Suppressor macrophage treated with lipopolysaccharide for 4 hours (primary cell): ENCODE measurements at regions not wholly inside any gene's neighbourhood (a gene's known extent, or its start where the extent isn't known, plus 50 kb on each side); places are given as distances from the start of the nearest gene placed in this dataset.
"Not testable (repeated sequence)": the region's sequence is repeated elsewhere in the genome, so short reads cannot be mapped to it uniquely, and the experiment has no call there.

Experiments used
- DNase-seq: peaks from one replicate; pipeline ENCODE4 v3.0.0-alpha.2; 2020

DNA sequence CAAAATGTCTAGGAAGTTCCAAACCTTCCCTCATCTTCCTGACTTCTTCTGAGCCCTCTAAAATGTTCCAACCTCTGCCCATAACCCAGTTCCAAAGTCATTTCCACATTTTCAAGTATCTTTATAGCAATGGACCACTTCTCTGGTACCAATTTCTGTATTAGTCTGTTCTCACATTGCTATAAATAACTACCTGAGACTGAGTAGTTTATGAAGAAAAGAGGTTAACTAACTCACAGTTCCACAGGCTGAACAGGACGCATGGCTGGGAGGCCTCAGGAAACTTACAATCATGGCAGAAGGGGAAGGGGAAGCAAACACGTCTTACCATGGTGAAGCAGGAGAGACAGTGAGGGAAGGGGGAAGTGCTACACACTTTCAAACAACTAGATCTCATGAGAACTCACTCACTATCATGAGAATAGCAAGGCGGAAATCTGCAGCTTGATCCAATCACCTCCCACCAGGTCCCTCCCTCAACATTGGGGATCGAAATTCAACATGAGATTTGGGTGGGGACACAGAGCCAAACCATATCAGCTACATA, 213.2 kb upstream of the MGAT5 start:
- DNase-seq, result not testable (repeated sequence)

GRCh38 chr2:134041877-134042276, 212.0 kb upstream of the MGAT5 start:
- no peak for DNase-seq

DNA sequence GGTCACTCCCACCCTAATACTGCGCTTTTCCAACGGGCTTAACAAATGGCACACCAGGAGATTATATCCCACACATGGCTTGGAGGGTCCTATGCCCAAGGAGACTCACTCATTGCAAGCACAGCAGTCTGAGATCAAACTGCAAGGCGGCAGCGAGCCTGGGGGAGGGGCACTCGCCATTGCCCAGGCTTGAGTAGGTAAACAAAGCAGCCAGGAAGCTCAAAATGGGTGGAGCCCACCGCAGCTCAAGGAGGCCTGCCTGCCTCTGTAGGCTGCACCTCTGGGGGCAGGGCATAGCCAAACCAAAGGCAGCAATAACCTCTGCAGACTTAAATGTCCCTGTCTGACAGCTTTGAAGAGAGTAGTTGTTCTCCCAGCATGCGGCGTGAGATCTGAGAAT, 210.8 kb upstream of the MGAT5 start:
- not testable (repeated sequence) for DNase-seq

DNA sequence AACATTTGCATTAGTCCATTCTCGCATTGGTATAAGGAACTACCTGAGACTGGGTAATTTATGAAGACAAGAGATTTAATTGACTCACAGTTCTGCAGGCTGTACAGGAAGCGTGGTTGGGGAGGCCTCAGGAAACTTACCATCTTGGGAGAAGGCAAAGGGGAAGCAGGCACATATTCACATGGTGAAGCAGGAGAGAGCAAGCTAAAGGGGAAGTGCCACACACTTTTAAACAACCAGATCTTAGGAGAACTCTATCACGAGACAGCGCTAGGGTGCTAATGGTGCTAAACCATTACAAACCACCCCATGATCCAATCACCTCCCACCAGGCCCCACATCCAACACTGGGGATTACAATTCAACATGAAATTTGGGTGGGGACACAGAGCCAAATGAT, 201.7 kb upstream of the MGAT5 start:
- no peak for DNase-seq

- DNase-seq, result no peak
Measured at GRCh38 chr2:134056173-134056572, 197.7 kb upstream of the MGAT5 start.

- not testable (repeated sequence) for DNase-seq
Measured at GRCh38 chr2:134061066-134061465, 192.8 kb upstream of the MGAT5 start.

DNA sequence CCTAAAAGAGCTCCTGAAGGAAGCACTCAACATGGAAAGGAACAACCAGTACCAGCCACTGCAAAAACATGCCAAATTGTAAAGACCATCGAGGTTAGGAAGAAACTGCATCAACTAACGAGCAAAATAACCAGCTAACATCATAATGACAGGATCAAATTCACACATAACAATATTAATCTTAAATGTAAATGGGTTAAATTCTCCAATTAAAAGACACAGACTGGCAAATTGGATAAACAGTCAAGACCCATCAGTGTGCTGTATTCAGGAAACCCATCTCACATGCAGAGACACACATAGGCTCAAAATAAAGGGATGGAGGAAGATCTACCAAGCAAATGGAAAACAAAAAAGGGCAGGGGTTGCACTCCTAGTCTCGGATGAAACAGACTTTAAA, 191.6 kb upstream of the MGAT5 start:
- not testable (repeated sequence) for DNase-seq

DNA sequence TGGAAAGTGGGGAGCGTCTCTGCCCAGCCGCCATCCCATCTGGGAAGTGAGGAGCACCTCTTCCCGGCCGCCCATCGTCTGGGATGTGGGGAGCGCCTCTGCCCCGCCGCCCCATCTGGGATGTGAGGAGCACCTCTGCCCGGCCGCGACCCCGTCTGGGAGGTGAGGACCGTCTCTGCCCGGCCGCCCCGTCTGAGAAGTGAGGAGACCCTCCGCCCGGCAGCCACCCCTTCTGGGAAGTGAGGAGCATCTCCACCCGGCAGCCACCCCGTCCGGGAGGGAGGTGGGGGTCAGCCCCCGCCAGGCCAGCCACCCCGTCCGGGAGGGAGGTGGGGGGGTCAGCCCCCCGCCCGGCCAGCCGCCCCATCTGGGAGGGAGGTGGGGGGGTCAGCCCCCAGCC, 190.0 kb upstream of the MGAT5 start:
- not testable (repeated sequence) for DNase-seq

DNA sequence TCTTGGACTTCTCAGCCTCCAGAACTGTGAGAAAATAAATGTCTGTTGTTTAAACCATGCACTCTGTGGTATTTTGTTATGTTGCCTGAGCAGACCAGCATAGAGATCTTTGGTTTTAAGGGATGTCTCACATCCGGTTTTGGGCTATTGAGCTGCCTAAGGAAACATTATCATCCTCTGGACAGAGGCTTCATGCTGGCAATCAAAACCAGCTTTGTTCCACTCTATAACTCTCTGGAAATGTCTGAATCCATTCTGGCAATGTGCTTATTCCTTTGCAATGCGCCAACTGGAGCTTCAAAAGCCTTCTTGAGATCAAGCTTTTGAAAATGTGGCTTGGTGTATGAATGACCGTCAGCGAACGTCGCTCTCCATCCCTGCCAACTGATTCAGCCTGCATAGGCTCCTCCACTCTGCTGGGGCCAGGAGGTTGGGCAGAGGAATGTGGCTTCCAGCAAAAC, 183.6 kb upstream of the MGAT5 start:
- DNase-seq, result no peak

- no peak for DNase-seq
Measured at GRCh38 chr2:134072341-134072740, 181.5 kb upstream of the MGAT5 start.

DNA sequence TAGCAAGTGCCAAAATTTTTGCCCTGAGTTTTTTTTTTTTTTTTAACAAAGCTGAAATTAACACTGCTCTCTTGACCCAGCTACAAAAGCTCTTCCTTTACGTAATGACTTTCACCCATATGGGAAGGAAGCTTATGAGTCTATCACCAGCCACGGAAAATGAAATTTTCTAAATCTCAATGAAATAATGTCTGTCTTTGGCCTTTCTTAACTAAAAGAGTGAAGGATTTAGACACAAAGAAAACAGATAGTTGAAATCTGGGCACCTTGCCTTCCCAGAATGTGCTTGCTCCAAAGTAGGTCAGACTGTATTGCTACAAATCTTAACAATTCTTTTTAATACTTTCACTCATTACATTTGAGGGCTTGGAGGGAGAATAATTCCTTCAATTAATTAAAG, 180.8 kb upstream of the MGAT5 start:
- DNase-seq, result no peak

DNA sequence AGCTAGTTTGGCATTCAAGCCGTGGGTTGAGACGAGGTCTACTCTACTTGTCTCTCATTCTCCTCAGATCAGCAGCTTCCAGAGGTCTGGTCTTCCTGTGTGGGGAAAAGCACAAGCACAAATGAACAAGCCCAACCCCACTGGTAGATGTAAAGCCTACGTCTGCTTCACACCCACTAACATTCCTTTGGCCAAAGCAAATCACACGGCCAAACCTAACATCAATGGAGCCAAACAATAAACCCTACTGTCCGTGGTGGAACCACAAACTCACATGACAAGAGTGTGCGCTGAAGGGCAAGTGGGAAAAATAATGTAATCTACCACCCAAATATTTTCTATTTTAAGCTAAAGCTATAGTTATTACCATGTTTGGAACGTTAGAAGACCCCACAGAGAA, 179.3 kb upstream of the MGAT5 start:
- DNase-seq, result no peak

- DNase-seq, result no peak
Measured at GRCh38 chr2:134075204-134075603, 178.7 kb upstream of the MGAT5 start.

GRCh38 chr2:134078354-134078753, 175.5 kb upstream of the MGAT5 start:
- no peak for DNase-seq

GRCh38 chr2:134079373-134079772, 174.5 kb upstream of the MGAT5 start:
- peak; percentile 11 for DNase-seq

DNA sequence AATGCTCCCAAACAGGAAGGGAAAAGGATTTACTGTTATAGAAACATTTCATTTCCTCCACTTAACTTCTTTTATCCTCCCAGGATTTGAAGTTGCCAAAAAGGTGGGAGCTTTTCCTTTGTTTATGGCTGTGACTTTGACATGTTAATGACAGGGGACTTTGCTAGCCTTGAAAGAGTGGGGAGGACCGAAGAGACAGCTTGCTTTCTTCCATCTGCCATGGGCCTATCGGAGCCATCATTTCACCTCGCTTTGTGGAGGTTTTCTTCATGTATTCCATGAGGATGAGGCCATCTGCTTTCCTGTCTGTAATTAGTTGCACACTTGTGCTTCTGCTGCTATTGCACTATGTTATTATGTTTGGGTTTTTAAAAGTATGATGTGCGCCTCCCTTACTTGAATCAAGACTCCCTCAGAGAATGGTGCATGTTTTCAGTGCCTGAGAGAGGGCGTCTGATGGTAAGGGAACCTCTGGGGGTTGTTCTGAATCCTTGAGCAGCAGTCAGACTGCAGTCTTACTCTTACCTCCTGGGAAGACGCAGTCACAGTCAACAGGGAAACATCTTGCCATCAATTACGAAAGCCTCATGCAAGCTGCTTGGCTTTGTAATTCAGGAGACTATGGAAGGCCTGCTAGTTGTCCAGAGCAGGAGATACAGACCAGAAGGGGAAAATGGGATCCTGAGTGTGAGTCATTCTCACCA, 173.3 kb upstream of the MGAT5 start:
- no peak for DNase-seq

DNA sequence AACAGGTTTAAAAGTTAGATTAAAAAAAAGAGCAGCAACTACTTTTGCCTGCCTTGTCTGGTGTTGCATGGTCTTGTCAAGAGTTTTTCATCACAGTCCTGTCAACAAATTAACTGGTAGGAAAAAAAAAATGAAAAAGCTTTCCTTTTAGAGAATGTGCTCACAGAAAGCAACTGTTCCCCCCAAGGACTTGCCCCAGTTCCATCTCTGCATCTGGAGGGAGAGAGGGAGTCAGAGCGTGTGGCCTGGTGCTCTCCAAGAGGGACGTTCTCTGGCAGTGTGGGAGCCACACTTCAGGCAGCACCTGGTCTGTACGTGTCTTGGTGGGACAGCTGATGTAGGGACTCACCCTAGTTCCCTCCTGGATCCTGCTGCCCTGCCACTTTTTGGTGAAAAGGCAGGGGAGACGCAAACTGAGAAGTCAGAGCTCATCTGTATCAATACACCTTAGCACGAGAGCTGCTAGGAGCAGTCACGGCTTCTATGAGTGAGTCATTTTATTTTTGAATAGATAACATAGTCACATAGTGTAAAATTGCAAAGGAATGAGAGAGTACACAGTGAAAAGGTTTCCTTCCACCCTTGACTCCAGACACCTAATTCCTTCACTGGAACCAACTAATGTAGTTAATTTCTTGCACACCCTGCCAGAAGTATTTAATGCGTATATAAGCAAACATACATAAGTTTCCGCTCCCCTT, 172.5 kb upstream of the MGAT5 start:
- DNase-seq, result no peak

GRCh38 chr2:134083548-134083947, 170.3 kb upstream of the MGAT5 start:
- DNase-seq, result no peak

DNA sequence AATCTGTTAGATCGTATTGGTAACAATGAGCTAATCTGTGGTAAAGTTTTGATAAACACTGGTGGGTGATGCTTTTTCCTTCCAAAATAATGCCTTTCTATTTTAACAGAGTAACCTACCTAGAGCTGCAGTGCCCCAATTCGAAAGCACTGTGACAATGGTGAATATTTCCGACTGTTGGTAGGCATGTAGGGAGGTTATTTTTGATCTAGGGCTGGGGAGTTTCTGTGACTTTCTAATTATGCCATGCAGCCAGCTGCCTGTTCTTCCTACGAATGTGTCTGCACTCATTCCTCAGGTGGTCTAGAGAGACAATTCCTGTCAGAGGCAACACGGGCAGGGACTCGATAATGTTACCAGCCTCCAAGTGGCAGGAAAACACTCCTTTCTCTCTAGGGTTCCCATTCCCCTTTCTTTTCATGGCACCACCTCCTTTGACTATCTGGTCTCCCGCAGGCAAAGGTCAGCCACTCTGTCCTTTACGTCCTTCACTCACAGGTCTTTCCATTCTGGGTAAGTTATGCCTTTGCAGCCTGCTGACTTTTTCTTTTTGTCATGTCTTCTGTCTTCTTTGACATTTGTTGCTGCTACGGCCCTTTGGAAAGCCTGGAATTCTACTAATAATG, 167.2 kb upstream of the MGAT5 start:
- no peak for DNase-seq

- no peak for DNase-seq
Measured at GRCh38 chr2:134087371-134087921, 166.4 kb upstream of the MGAT5 start.

- DNase-seq, result no peak
Measured at GRCh38 chr2:134089454-134089853, 164.4 kb upstream of the MGAT5 start.

DNA sequence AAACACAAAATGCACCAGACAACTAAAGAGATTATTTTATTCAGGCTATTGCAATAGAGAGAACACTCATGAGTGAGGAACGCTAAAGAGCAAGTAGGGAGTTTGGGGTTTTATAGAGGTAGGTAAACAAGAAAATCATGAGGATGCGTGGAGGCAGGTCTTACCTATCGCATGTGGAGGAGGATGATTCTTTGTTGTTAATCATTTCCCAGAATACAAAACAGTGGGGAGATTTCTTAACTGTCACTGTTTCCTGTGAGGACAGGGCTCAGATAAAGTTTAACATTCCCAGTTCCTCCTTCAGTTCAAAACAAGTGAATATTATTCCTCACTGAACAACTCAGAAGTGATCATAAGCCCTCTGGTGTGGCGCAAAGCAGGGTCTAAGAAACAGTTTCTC, 156.1 kb upstream of the MGAT5 start:
- DNase-seq, result no peak

- peak; percentile 17 for DNase-seq
Measured at GRCh38 chr2:134098321-134098720, 155.6 kb upstream of the MGAT5 start.

GRCh38 chr2:134099273-134099672, 154.6 kb upstream of the MGAT5 start:
- no peak for DNase-seq
